ENCODE measurements at regions not wholly inside any gene's neighbourhood (a gene's known extent, or its start where the extent isn't known, plus 50 kb on each side); places are given as distances from the start of the nearest gene placed in this dataset.
A peak's percentile ranks its signal among the peaks of the same experiment; 100 is the strongest.

DNA sequence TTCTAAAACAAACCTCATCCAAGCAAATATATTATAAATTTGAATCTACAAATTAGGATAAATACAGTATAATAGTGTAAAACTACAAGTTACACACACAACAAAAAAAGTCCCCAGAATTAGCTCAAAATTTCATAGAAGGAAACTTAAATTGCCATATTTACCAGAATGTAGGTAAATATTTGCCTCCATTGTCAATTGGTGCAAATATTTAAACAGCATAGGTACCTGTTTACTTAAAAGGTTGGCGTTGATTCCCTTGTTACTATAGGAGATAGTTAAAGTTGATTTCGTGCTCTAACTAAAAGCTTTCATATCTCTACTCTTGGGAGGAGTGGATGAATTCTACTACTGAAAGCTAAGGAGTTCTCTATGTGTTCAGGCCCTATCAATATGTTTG, 111.6 kb upstream of the TENT5A start:
- intact Hi-C loops (cut with DNase I): no loop called here

DNA sequence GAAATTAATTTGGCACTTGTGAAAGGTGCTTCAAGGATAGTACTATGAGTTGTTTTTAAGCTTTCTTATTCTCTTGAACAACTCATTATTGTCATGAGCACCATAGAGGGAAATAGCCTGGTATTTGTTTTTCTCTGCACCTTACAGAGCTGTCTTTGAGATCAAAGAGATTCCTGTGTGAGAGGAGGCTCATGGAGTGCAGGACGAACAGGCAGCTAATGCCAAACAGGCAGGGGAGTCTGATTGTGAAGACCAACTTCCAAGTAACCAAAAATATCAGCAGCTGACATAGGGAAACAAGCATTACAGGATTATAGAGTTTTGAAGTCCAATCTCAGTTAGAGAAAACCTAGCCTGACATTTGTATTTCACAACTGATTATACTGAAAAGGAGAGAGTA, 110.6 kb upstream of the TENT5A start:
- TF ChIP-seq, protein P1, sequence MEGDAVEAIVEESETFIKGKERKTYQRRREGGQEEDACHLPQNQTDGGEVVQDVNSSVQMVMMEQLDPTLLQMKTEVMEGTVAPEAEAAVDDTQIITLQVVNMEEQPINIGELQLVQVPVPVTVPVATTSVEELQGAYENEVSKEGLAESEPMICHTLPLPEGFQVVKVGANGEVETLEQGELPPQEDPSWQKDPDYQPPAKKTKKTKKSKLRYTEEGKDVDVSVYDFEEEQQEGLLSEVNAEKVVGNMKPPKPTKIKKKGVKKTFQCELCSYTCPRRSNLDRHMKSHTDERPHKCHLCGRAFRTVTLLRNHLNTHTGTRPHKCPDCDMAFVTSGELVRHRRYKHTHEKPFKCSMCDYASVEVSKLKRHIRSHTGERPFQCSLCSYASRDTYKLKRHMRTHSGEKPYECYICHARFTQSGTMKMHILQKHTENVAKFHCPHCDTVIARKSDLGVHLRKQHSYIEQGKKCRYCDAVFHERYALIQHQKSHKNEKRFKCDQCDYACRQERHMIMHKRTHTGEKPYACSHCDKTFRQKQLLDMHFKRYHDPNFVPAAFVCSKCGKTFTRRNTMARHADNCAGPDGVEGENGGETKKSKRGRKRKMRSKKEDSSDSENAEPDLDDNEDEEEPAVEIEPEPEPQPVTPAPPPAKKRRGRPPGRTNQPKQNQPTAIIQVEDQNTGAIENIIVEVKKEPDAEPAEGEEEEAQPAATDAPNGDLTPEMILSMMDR (IDR thresholded peaks at IDR 0.05): no peak
- TF ChIP-seq POLR2A (IDR thresholded peaks at IDR 0.05): no peak
- intact Hi-C loops (cut with DNase I): no loop called here
- no peaks in the 10 kb centered on the region for H3K36me3 ChIP-seq (replicated peaks in 1 of 2)
- DNase-seq: no peak
- WGBS, 4 donors: 24 to 53% (median 40%) methylated on average over 1 of the region's 1 CpG
- H3K9me3 ChIP-seq (replicated peaks in 1 of 3): no peaks in the 10 kb centered on the region
- no peak overlapping the region for H3K27ac ChIP-seq
- H3K4me3 ChIP-seq: no peak overlapping the region
- H3K27me3 ChIP-seq: no peaks in the 10 kb centered on the region
- peaks cover 0 to 6% of the 10 kb centered on the region in 2 donors for H3K4me1 ChIP-seq (replicated peaks in 1 of 2)

More for the DNA sequence above, 111.6 kb upstream of the TENT5A start:
- TF ChIP-seq POLR2A (IDR thresholded peaks at IDR 0.05): no peak
- TF ChIP-seq, protein P1 (IDR thresholded peaks at IDR 0.05): no peak
- H3K27ac ChIP-seq: no peak overlapping the region
- no peaks in the 10 kb centered on the region for H3K27me3 ChIP-seq
- no peak for DNase-seq
- H3K4me3 ChIP-seq: no peak overlapping the region
- WGBS, 4 donors: 92 to 95% (median 94%) methylated on average over 2 of the region's 2 CpGs
- no peaks in the 10 kb centered on the region for H3K9me3 ChIP-seq (replicated peaks in 1 of 3)
- no peaks in the 10 kb centered on the region for H3K36me3 ChIP-seq (replicated peaks in 1 of 2)
- peaks cover 0 to 6% of the 10 kb centered on the region in 2 donors for H3K4me1 ChIP-seq (replicated peaks in 1 of 2)

DNA sequence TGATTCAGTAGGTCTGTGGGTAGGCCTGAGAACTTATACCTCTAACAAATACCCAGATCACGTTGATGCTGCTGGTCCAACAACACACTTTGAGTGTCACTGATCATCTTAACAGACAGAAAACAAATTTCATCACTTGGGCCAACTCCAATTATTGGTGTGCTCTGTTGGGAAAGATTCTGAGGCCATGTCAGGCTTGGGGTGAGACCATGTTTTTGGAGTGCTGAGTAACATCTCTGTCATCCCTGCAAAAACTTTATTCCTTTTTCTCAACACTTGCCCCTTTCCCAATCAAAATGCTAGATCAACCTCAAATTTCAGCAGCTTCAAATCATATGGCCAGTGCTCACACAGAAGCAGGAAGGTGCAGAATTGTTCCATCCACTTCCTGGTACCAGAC, 108.8 kb upstream of the TENT5A start:
- intact Hi-C loops (cut with DNase I): no loop called here
- TF ChIP-seq, protein P1 (IDR thresholded peaks at IDR 0.05): no peak
- TF ChIP-seq POLR2A (IDR thresholded peaks at IDR 0.05): no peak

DNA sequence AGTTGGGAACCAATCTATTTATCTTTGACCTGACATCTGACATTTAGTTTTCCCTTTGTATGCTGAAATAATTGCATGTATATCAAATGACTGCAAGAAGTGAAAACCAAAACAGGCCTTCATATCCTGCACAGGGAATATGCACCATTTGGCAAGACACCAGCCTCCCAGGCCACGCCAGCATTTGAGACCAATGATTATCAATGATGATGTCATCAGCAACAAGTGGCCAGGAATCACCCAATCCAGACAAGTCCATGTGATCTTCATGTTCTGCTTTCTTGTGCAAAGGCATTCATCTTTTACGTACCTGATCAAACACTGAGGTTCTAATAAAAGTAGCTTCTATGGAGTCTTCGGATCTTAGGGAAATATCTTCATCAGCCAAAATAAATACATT, 107.4 kb upstream of the TENT5A start:
- Histone ChIP-seq H3K9me3 (replicated peaks in 1 of 3) (no peaks in the 10 kb centered on the region), H3K4me1 (replicated peaks in 1 of 2) (no peaks in the 10 kb centered on the region), H3K4me3 (no peak overlapping the region), H3K27ac (no peak overlapping the region), H3K27me3 (no peaks in the 10 kb centered on the region), H3K36me3 (replicated peaks in 1 of 2) (no peaks in the 10 kb centered on the region)
- intact Hi-C loops (cut with DNase I): no loop called here
- TF ChIP-seq, protein P1 (IDR thresholded peaks at IDR 0.05): no peak
- no peak for TF ChIP-seq POLR2A (IDR thresholded peaks at IDR 0.05)
- WGBS, 4 donors: 74 to 76% (median 75%) methylated on average over 3 of the region's 3 CpGs
- DNase-seq: peak in 1 of 7 donors; percentile 22

More for the DNA sequence above, 108.8 kb upstream of the TENT5A start:
- H3K4me3 ChIP-seq: no peak overlapping the region
- no peak overlapping the region for H3K27ac ChIP-seq
- H3K9me3 ChIP-seq (replicated peaks in 1 of 3): no peaks in the 10 kb centered on the region
- peaks cover 0 to 6% of the 10 kb centered on the region in 2 donors for H3K4me1 ChIP-seq (replicated peaks in 1 of 2)
- no peaks in the 10 kb centered on the region for H3K27me3 ChIP-seq
- no peak for DNase-seq
- WGBS, 4 donors: 76 to 100% (median 85%) methylated on average over 1 of the region's 1 CpG
- no peaks in the 10 kb centered on the region for H3K36me3 ChIP-seq (replicated peaks in 1 of 2)
